Gastrocnemius medialis (tissue), 4 donors: ENCODE measurements at regions not wholly inside any gene's neighbourhood (a gene's known extent, or its start where the extent isn't known, plus 50 kb on each side); places are given as distances from the start of the nearest gene placed in this dataset.

ENCODE experiments used
- ATAC-seq, 2 donors: fragments of 150-250 bp; one replicate each; pipeline ENCODE4 v1.9.1; 2016
- DNase-seq, 2 donors: peaks; one replicate each; pipeline ENCODE4 v3.0.0-alpha.2; 2019
- H3K27ac ChIP-seq, 4 donors: fragments of 200-600 bp; sonication (generic); 1 replicate in 1 of 4; 2 replicates in 3 of 4; pipeline ENCODE4 v1.5.1; 2016 to 2018; ENCODE audit warnings: mild to moderate bottlenecking in 2 of 4, moderate library complexity in 1 of 4
- H3K27me3 ChIP-seq, 3 donors: fragments of 200-600 bp; sonication (generic) in 2 of 3; 1 replicate in 1 of 3; 2 replicates in 2 of 3; pipeline versions ENCODE4 v1.5.1 to v1.6.0; 2016 to 2019; ENCODE audit warnings: mild to moderate bottlenecking in 1 of 3, moderate library complexity in 1 of 3
- H3K36me3 ChIP-seq, 2 donors: fragments of 200-600 bp; sonication (generic) in 1 of 2; one replicate each; pipeline ENCODE4 v1.5.1; 2017 to 2018
- H3K4me1 ChIP-seq, 2 donors: fragments of 200-600 bp; sonication (generic) in 1 of 2; one replicate each; pipeline ENCODE4 v1.5.1; 2016 to 2017; ENCODE audit warnings: mild to moderate bottlenecking in 2 of 2
- H3K4me3 ChIP-seq, 4 donors: fragments of 200-600 bp; sonication (generic) in 3 of 4; 1 replicate in 1 of 4; 2 replicates in 3 of 4; pipeline ENCODE4 v1.5.1; 2016 to 2019; ENCODE audit warnings: mild to moderate bottlenecking in 2 of 4
- H3K9me3 ChIP-seq, 3 donors: fragments of 200-600 bp; sonication (generic) in 2 of 3; 1 replicate in 1 of 3; 2 replicates in 2 of 3; pipeline ENCODE4 v1.5.1; 2016 to 2019
- CTCF ChIP-seq, 5 experiments: fragments of 450-650 bp in 3 of 5; fragments of 200-600 bp in 2 of 5; sonication (generic) in 2 of 5; IDR thresholded peaks in 4 of 5; conservative IDR thresholded peaks in 1 of 5; 1 replicate in 4 of 5; 2 replicates in 1 of 5; pipeline ENCODE4 v1.5.1; 2016 to 2019; ENCODE audit warnings: antibody characterized with exemption in 5 of 5, mild to moderate bottlenecking in 3 of 5, moderate library complexity in 3 of 5
- POLR2A ChIP-seq, 2 donors: fragments of 450-650 bp; IDR thresholded peaks; one replicate each; pipeline ENCODE4 v1.6.1; 2017; ENCODE audit warnings: antibody characterized with exemption in 2 of 2, mild to moderate bottlenecking in 2 of 2, moderate library complexity in 2 of 2
- in situ Hi-C, 4 donors: fragments of 200-750 bp; cut with MboI; loops; one replicate each; pipeline versions ENCODE4 v1.15.0 to v1.8.0; 2017; ENCODE audit warnings: low sequenced_read_pairs in 4 of 4
- intact Hi-C: fragments of 100-400 bp; cut with DNase I; formaldehyde crosslinking; loops from one replicate; pipeline ENCODE4 v1.15.1; 2023; ENCODE audit warnings: low total_unique reads

DNA sequence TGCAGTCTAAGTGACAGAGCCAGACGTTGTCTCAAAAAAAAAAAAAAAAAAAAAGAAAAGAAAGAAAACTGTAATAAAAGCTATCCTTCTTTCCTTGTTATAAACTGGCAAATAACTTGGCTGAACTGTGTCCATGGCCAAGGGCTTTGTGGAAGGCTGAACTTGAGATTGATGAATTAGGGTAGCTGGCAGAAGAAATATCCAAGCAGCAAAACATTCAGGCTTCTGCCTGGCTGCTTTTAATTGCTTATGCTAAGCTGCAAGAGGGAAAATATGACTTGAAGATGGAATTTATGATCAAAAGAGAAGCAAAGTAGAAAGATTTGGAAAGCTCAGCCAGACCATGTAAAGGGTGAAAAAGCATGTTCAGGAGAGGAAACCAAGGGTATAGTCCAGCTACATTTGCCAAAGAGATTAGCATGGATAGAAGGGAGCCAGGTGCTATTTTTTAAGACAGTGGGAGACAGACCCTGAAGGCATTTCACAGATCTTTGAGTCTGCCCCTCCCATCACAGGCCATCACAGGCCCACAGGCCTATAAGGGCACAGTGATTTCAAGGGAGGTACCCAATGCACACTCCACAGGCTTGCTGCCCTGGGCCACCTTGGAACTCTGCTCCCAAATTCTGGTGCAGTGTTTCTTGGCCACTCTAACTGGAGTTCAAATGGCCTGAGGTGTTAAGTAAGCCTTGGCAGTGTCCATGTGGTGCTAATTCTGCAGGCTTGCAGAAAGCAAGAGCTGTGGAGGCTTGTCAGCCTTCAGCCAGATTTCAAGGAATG is 226.0 kb downstream of the AEBP2 start:
- H3K9me3 ChIP-seq = no peaks in the 10 kb centered on the region
- no peak overlapping the region for H3K27ac ChIP-seq
- DNase-seq = no peak
- no peaks in the 10 kb centered on the region for H3K27me3 ChIP-seq
- ATAC-seq = no peak
- in situ Hi-C loops (no loop called here), intact Hi-C loops (no loop called here)
- TF ChIP-seq CTCF (IDR thresholded peaks at IDR 0.05 in 4 of 5, conservative IDR thresholded peaks at IDR 0.05 in 1 of 5) (no peak), POLR2A (IDR thresholded peaks at IDR 0.05) (no peak)
- no peaks in the 10 kb centered on the region for H3K36me3 ChIP-seq
- H3K4me3 ChIP-seq = no peak overlapping the region
- no peaks in the 10 kb centered on the region for H3K4me1 ChIP-seq

DNA sequence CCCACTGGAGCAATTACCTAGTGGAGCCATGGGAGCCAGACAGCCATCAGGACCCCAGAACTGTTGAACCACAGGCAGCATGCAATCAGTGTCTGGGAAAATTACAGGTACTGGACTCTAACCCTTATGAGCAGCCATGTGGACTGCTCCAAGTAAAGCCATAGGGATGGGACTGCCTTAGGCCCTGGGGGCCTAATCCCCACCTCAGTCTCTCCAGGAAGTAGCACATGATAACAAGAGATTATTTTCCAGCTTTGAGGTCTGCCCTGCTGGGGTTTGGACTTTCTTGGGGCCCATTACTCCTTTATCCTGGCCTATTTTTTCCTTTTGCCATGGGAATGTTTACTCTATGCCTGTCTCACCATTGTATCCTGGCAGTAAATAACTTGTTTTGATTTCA is 226.8 kb downstream of the AEBP2 start:
- Histone ChIP-seq H3K27ac (no peak overlapping the region), H3K4me3 (no peak overlapping the region), H3K27me3 (no peaks in the 10 kb centered on the region), H3K36me3 (no peaks in the 10 kb centered on the region), H3K4me1 (no peaks in the 10 kb centered on the region), H3K9me3 (no peaks in the 10 kb centered on the region)
- no peak for ATAC-seq
- intact Hi-C loops (no loop called here), in situ Hi-C loops (no loop called here)
- TF ChIP-seq CTCF (IDR thresholded peaks at IDR 0.05 in 4 of 5, conservative IDR thresholded peaks at IDR 0.05 in 1 of 5) (no peak), POLR2A (IDR thresholded peaks at IDR 0.05) (no peak)
- DNase-seq = no peak

DNA sequence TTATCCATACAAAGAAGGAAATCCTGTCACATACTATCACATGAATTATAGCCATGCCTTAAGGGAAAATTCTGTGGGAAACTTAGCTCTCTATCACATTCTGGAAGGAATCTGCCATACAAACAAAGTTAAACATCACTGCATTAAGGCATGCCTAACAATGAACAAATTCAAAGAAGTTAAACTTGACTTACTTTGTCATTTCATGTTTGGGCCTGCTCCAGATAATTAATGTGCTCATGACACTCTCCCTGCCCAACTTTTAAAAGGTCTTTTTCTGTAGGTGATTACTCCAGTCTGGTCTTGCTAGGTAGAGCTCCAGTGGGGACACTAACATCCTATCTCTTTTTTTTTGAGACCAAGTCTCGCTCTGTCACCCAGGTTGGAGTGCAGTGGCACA is 230.5 kb downstream of the AEBP2 start:
- no peak overlapping the region for H3K4me3 ChIP-seq
- no peak for TF ChIP-seq CTCF (IDR thresholded peaks at IDR 0.05 in 4 of 5, conservative IDR thresholded peaks at IDR 0.05 in 1 of 5)
- TF ChIP-seq POLR2A (IDR thresholded peaks at IDR 0.05) = no peak
- ATAC-seq (no peak), DNase-seq (no peak)
- H3K9me3 ChIP-seq = no peaks in the 10 kb centered on the region
- no peaks in the 10 kb centered on the region for H3K27me3 ChIP-seq
- in situ Hi-C loops (no loop called here), intact Hi-C loops (no loop called here)
- no peak overlapping the region for H3K27ac ChIP-seq
- no peaks in the 10 kb centered on the region for H3K4me1 ChIP-seq
- no peaks in the 10 kb centered on the region for H3K36me3 ChIP-seq

- intact Hi-C loops (no loop called here), in situ Hi-C loops (no loop called here)
- no peak for ATAC-seq
- no peaks in the 10 kb centered on the region for H3K9me3 ChIP-seq
- H3K36me3 ChIP-seq = no peaks in the 10 kb centered on the region
- no peak overlapping the region for H3K4me3 ChIP-seq
- no peak overlapping the region for H3K27ac ChIP-seq
- no peaks in the 10 kb centered on the region for H3K4me1 ChIP-seq
- no peak for DNase-seq
- no peaks in the 10 kb centered on the region for H3K27me3 ChIP-seq
- TF ChIP-seq POLR2A (IDR thresholded peaks at IDR 0.05) (no peak), CTCF (IDR thresholded peaks at IDR 0.05 in 4 of 5, conservative IDR thresholded peaks at IDR 0.05 in 1 of 5) (no peak)
These were observed 232.4 kb downstream of the AEBP2 start for GRCh38 chr12:19671695-19672094.

GRCh38 chr12:19674437-19674836 is 235.1 kb downstream of the AEBP2 start:
- in situ Hi-C loops = no loop called here
- H3K27ac ChIP-seq = no peak overlapping the region
- DNase-seq (no peak), ATAC-seq (no peak)
- H3K36me3 ChIP-seq = no peaks in the 10 kb centered on the region
- no peak overlapping the region for H3K4me3 ChIP-seq
- H3K4me1 ChIP-seq = no peaks in the 10 kb centered on the region
- TF ChIP-seq POLR2A (IDR thresholded peaks at IDR 0.05) = no peak
- no peak for TF ChIP-seq CTCF (IDR thresholded peaks at IDR 0.05 in 4 of 5, conservative IDR thresholded peaks at IDR 0.05 in 1 of 5)
- H3K27me3 ChIP-seq = no peaks in the 10 kb centered on the region
- intact Hi-C loops = no loop called here
- no peaks in the 10 kb centered on the region for H3K9me3 ChIP-seq
